H9 (cell line): ENCODE measurements at regions not wholly inside any gene's neighbourhood (a gene's known extent, or its start where the extent isn't known, plus 50 kb on each side); places are given as distances from the start of the nearest gene placed in this dataset.

Experiments
- DNase-seq: peaks from one replicate; pipeline ENCODE4 v3.0.0-alpha.2; 2017
- H2AFZ ChIP-seq: one replicate; pipeline ENCODE4 v1.6.1; 2013; ENCODE audit warnings: mild to moderate bottlenecking, low read length, control low read depth, moderate library complexity
- H2AK5ac ChIP-seq: 2 replicates; pipeline ENCODE4 v1.6.1; 2013; ENCODE audit warnings: low read length, control low read depth, mixed read lengths; ENCODE audit not compliant: insufficient read length
- H2BK120ac ChIP-seq: one replicate; pipeline ENCODE4 v1.6.1; 2013; ENCODE audit warnings: low read depth, mild to moderate bottlenecking, low read length, control low read depth, inconsistent platforms; ENCODE audit not compliant: poor library complexity, severe bottlenecking
- H2BK12ac ChIP-seq: 2 replicates; pipeline ENCODE4 v1.6.1; 2013; ENCODE audit warnings: low read length, control low read depth, mixed read lengths, low read depth; ENCODE audit not compliant: insufficient read length
- H2BK15ac ChIP-seq: 2 replicates; pipeline ENCODE4 v1.6.1; 2013; ENCODE audit warnings: low read depth, low read length, control low read depth
- H2BK20ac ChIP-seq: one replicate; pipeline ENCODE4 v1.6.1; 2013; ENCODE audit warnings: low read depth, mild to moderate bottlenecking, low read length, control low read depth, inconsistent platforms; ENCODE audit not compliant: poor library complexity, severe bottlenecking
- H2BK5ac ChIP-seq: 2 replicates; pipeline ENCODE4 v1.6.1; 2013; ENCODE audit warnings: low read length, control low read depth, mixed read lengths; ENCODE audit not compliant: insufficient read length
- H3K14ac ChIP-seq: 2 replicates; pipeline ENCODE4 v1.6.1; 2013; ENCODE audit warnings: low read length, control low read depth; ENCODE audit not compliant: insufficient read depth
- H3K18ac ChIP-seq: 2 replicates; pipeline ENCODE4 v1.6.1; 2013; ENCODE audit warnings: low read depth, mild to moderate bottlenecking, mixed read lengths, low read length, control low read depth; ENCODE audit not compliant: insufficient read length
- H3K23ac ChIP-seq: 2 replicates; pipeline ENCODE4 v1.6.1; 2013; ENCODE audit warnings: low read length, control low read depth, mixed read lengths, low read depth; ENCODE audit not compliant: insufficient read length
- H3K23me2 ChIP-seq: 2 replicates; pipeline ENCODE4 v1.6.1; 2013; ENCODE audit warnings: low read depth, mild to moderate bottlenecking, mixed read lengths, low read length, control low read depth; ENCODE audit not compliant: insufficient read length, poor library complexity, severe bottlenecking
- H3K27ac ChIP-seq: 2 replicates; pipeline ENCODE4 v1.5.1; 2013; ENCODE audit warnings: low read length, control low read depth, mixed read lengths, low read depth; ENCODE audit not compliant: insufficient read length
- H3K27me3 ChIP-seq: 2 replicates; pipeline ENCODE4 v1.6.1; 2013; ENCODE audit warnings: low read length, control low read depth, inconsistent platforms; ENCODE audit not compliant: insufficient read depth
- H3K4ac ChIP-seq: 2 replicates; pipeline ENCODE4 v1.6.1; 2013; ENCODE audit warnings: low read depth, mild to moderate bottlenecking, control low read depth, inconsistent platforms, low read length, moderate library complexity
- H3K4me1 ChIP-seq: 2 replicates; pipeline ENCODE4 v1.6.1; 2013; ENCODE audit warnings: low read length, control low read depth, inconsistent platforms; ENCODE audit not compliant: insufficient read depth
- H3K4me2 ChIP-seq: 2 replicates; pipeline ENCODE4 v1.6.1; 2013; ENCODE audit warnings: low read length, control low read depth, mixed read lengths; ENCODE audit not compliant: insufficient read length, insufficient read depth
- H3K56ac ChIP-seq: 2 replicates; pipeline ENCODE4 v1.6.1; 2013; ENCODE audit warnings: low read depth, mild to moderate bottlenecking, mixed read lengths, low read length, control low read depth; ENCODE audit not compliant: insufficient read length
- H3K79me1 ChIP-seq: 2 replicates; pipeline ENCODE4 v1.6.1; 2013; ENCODE audit warnings: low read depth, mild to moderate bottlenecking, moderate library complexity, low read length, control low read depth, inconsistent platforms; ENCODE audit not compliant: insufficient read depth, poor library complexity, severe bottlenecking
- H3K79me2 ChIP-seq: 2 replicates; pipeline ENCODE4 v1.6.1; 2013; ENCODE audit warnings: low read length, control low read depth, inconsistent platforms; ENCODE audit not compliant: insufficient read depth
- H3K9ac ChIP-seq: 2 replicates; pipeline ENCODE4 v1.6.1; 2013; ENCODE audit warnings: low read length, control low read depth, mixed read lengths; ENCODE audit not compliant: insufficient read length; ENCODE audit errors: extremely low read depth
- H3K9me3 ChIP-seq: one replicate; pipeline ENCODE4 v1.6.1; 2013; ENCODE audit warnings: low read depth, low read length, inconsistent platforms; ENCODE audit not compliant: control insufficient read depth
- H3T11ph ChIP-seq: one replicate; pipeline ENCODE4 v1.6.1; 2013; ENCODE audit warnings: mild to moderate bottlenecking, low read length, control low read depth, inconsistent platforms
- H4K20me1 ChIP-seq: one replicate; pipeline ENCODE4 v1.6.1; 2013; ENCODE audit not compliant: control insufficient read depth, insufficient read length, insufficient read depth
- H4K5ac ChIP-seq: 2 replicates; pipeline ENCODE4 v1.6.1; 2013; ENCODE audit warnings: low read depth, mild to moderate bottlenecking, mixed read lengths, low read length, control low read depth; ENCODE audit not compliant: insufficient read length
- H4K8ac ChIP-seq: replicated peaks from 2 replicates; pipeline ENCODE4 v1.6.1; 2013; ENCODE audit warnings: low read length, control low read depth, mixed read lengths, low read depth; ENCODE audit not compliant: insufficient read length
- H4K91ac ChIP-seq: 2 replicates; pipeline ENCODE4 v1.6.1; 2013; ENCODE audit warnings: low read depth, mild to moderate bottlenecking, moderate library complexity, mixed read lengths, low read length, control low read depth; ENCODE audit not compliant: insufficient read length
- H3K27ac Mint-ChIP-seq, 3 experiments: 2 replicates in 2 of 3; 3 replicates in 1 of 3; pipeline ENCODE4 v1.8.0; 2020 to 2021; ENCODE audit warnings: mixed read lengths in 3 of 3, mild to moderate bottlenecking in 1 of 3, moderate library complexity in 1 of 3
- H3K27me3 Mint-ChIP-seq: 2 replicates; pipeline ENCODE4 v1.8.0; 2021; ENCODE audit warnings: low read depth, mild to moderate bottlenecking, moderate library complexity, mixed read lengths
- H3K36me3 Mint-ChIP-seq, 3 experiments: 2 replicates in 2 of 3; 3 replicates in 1 of 3; pipeline ENCODE4 v1.8.0; 2020 to 2021; ENCODE audit warnings: low read depth in 3 of 3, mixed read lengths in 3 of 3; ENCODE audit not compliant: insufficient read depth in 1 of 3
- H3K4me1 Mint-ChIP-seq, 2 experiments: 2 replicates each; pipeline ENCODE4 v1.8.0; 2020; ENCODE audit warnings: mixed read lengths in 2 of 2
- H3K4me3 Mint-ChIP-seq, 2 experiments: 2 replicates in 1 of 2; 3 replicates in 1 of 2; pipeline ENCODE4 v1.8.0; 2020 to 2021; ENCODE audit warnings: mild to moderate bottlenecking in 2 of 2, mixed read lengths in 2 of 2, moderate library complexity in 1 of 2
- H3K9me3 Mint-ChIP-seq, 2 experiments: 2 replicates in 1 of 2; 3 replicates in 1 of 2; pipeline ENCODE4 v1.8.0; 2020; ENCODE audit warnings: mild to moderate bottlenecking in 2 of 2, mixed read lengths in 2 of 2, moderate library complexity in 1 of 2
- CTCF ChIP-seq: fragments of 200-600 bp; sonication (generic); conservative IDR thresholded peaks from 3 replicates; pipeline ENCODE4 v1.8.0; 2021; ENCODE audit warnings: antibody characterized with exemption, mild to moderate bottlenecking
- WGBS: extraction: QIAGEN DNeasy Blood & Tissue Kit; methylation state at CpG from one replicate; pipeline ENCODE4 v1.1.7; 2013; ENCODE audit warnings: missing lambda C conversion rate, low lambda C conversion rate, mixed read lengths; ENCODE audit not compliant: insufficient read length; ENCODE audit errors: extremely low coverage; 5-methylcytosine and 5-hydroxymethylcytosine counted together

GRCh38 chr5:3217771-3218495 lies 377.7 kb upstream of the IRX1 start:
- H3K23me2 ChIP-seq = no peaks in the 10 kb centered on the region
- WGBS = no CpG with 5 or more reads among the region's 22 CpGs
- H4K5ac ChIP-seq = no peak overlapping the region
- Mint-ChIP-seq H3K36me3 (no peaks in the 10 kb centered on the region), H3K9me3 (no peaks in the 10 kb centered on the region), H3K27ac (no peak overlapping the region), H3K4me1 (peaks cover 5 to 7% of the 10 kb centered on the region in 2 experiments; a peak in 3 of 4 replicates), H3K27me3 (peaks cover 1% of the 10 kb centered on the region), H3K4me3 (no peak overlapping the region)
- no peak overlapping the region for H2BK12ac ChIP-seq
- no peaks in the 10 kb centered on the region for H3K9me3 ChIP-seq
- H3K14ac ChIP-seq = no peak overlapping the region
- no peak overlapping the region for H3K4ac ChIP-seq
- no peak overlapping the region for H2AK5ac ChIP-seq
- no peaks in the 10 kb centered on the region for H3K4me1 ChIP-seq
- H3K79me1 ChIP-seq = no peaks in the 10 kb centered on the region
- H3K4me2 ChIP-seq = no peak overlapping the region
- no peaks in the 10 kb centered on the region for H3K79me2 ChIP-seq
- no peaks in the 10 kb centered on the region for H4K20me1 ChIP-seq
- H2BK20ac ChIP-seq = no peak overlapping the region
- no peak overlapping the region for H2BK120ac ChIP-seq
- no peak for TF ChIP-seq CTCF
- no peak overlapping the region for H3K23ac ChIP-seq
- no peak overlapping the region for H3K27ac ChIP-seq
- no peak overlapping the region for H3K56ac ChIP-seq
- H4K8ac ChIP-seq = no peak overlapping the region
- no peak for DNase-seq
- no peak overlapping the region for H2BK5ac ChIP-seq
- no peaks in the 10 kb centered on the region for H3K27me3 ChIP-seq
- H3K9ac ChIP-seq = no peak overlapping the region
- no peak overlapping the region for H3T11ph ChIP-seq
- no peak overlapping the region for H4K91ac ChIP-seq
- H2AFZ ChIP-seq = no peak overlapping the region
- H2BK15ac ChIP-seq = no peak overlapping the region
- no peak overlapping the region for H3K18ac ChIP-seq
